ENCODE measurements at regions not wholly inside any gene's neighbourhood (a gene's known extent, or its start where the extent isn't known, plus 50 kb on each side); places are given as distances from the start of the nearest gene placed in this dataset.

GRCh38 chr7:109964780-109965179 lies 1126.1 kb upstream of the LRRN3 start:
- DNase-seq = no peak

GRCh38 chr7:109967406-109967805 lies 1123.5 kb upstream of the LRRN3 start:
- DNase-seq = no peak

DNA sequence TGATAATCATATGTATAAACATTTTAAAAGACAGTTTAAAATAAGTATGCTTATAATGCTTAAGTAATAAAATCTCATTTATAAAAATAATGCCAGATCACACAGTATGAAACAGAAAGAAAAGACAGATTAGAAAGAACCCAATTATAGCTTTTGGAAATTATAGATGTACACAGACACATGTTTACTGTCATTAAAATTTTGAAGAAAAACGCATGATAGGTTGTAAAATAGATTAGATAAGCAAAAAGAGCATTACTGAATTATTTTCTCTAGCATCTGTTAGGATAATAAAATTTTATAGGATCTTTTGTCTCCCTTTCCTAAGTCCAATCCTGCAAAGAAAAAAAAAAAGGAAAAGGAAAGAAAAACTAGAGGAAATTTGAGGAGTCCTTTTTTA lies 1107.3 kb upstream of the LRRN3 start:
- no peak for DNase-seq

- no peak for DNase-seq
These were observed 1106.2 kb upstream of the LRRN3 start for GRCh38 chr7:109984729-109985128.

DNA sequence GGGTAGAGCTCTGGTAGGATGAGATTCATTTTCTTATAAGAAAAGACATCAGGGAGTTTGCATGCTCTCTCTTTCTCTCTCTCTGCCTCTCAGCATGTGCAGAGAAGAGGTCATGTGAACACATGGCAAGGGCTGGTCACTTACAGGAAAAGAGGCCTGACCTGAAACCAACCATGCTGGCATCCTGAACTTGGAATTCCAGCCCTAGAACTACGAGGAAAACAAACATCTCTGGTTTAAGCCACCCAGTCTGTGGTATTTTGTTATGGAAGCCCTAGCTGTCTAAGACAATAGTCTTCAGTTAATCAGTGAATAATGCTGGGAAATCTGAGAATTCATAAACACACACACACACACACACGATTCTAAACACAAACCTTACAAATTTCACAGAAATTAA lies 1104.2 kb upstream of the LRRN3 start:
- no peak for DNase-seq

- no peak for DNase-seq
These were observed 1094.5 kb upstream of the LRRN3 start for GRCh38 chr7:109996411-109996810.

DNA sequence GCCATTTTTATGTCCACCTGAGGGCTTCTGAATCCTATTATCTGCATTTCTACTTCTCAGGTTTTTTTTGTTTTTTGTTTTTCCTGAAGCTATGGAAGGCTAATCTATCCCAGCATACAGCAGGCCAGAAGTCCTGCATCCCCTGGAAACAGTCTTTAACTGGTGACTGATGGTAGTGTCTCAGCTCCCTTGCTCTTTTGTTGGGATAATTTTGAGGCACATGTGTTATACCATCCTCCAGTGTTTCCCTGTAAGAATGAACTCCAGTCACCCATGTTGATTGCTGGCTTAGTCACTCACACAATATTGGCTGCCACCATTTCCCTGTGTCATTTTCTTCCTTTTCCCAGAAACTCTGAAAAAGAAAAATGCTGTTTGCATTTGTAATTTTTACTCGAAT lies 1094.0 kb upstream of the LRRN3 start:
- DNase-seq = no peak

DNA sequence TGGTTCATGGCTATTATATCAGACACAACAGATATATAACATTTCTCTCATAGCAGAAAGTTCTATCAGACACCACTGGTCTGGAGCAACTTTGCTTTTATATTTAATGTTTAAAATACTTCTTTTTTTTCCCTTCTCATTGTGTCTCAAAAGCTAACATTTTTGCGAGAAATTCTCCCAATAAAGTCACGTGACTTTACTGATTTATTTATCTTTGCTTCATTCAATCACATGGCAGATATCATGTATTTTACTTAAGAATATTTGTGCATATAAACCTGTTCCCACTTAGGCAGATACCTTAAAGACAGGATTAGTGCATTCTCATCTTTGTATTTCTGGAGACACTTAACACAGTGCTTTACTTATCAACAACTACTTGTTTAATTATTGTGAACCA lies 1093.1 kb upstream of the LRRN3 start:
- DNase-seq = no peak

GRCh38 chr7:110001254-110001938 lies 1089.5 kb upstream of the LRRN3 start:
- DNase-seq = no peak

DNA sequence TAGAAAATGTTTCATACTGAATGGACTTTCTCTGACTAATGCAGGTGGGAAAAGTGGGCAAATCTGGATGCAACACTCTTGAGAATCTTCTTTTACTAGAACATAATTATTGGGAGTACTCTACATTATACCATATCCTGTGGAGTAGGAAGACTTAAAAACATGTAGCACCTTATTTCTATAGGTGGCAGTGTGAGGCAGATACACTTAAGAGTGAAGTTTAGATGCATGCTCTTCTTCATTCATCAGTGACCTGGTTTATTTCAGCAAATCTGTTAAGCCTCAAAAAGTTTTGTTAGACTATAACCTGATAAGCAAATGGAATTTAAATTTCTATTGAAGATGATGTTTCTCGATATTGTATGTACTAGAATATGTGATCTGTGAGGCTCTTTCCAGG lies 1087.1 kb upstream of the LRRN3 start:
- DNase-seq = no peak

GRCh38 chr7:110007320-110008063 lies 1083.4 kb upstream of the LRRN3 start:
- DNase-seq = no peak

DNA sequence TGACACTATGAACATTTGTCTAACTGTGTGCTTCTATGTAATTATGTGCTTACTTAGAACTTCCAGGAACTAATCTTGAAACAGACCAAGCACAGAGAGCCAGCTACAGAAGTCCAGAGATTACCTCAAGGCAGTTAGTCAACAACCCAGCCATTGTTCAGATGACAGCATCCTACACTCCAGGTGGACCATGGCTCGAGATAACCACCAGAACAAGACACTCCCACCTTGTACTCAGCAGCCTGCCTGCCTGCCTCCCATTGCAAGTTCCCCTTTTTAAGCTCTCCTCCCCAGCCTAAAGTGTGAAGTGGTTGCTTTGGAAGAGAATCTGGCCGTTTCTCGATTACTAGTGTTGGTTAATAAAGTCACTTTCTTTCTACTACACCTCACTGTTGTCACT lies 1080.6 kb upstream of the LRRN3 start:
- no peak for DNase-seq

GRCh38 chr7:110017405-110017804 lies 1073.5 kb upstream of the LRRN3 start:
- DNase-seq = no peak

GRCh38 chr7:110027385-110027784 lies 1063.5 kb upstream of the LRRN3 start:
- no peak for DNase-seq

GRCh38 chr7:110043519-110043918 lies 1047.4 kb upstream of the LRRN3 start:
- DNase-seq = no peak

DNA sequence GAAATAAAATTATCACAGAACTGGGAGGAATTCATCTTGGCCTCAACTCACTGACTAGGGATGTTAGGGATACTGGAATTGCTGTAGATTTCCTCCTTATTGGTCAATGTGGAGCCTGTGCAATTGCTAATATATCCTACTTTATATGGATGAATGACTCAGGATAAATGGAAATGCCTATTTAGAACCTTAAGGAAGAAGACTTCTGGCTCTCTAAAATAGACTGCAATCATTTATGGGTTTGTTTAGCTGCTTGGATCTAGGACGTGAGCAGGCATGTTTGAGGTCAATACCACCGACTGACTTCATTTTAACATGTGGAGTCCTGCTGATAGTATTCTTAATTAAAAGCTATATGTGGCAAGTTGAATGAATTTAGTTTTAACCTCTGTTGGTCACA lies 1040.1 kb upstream of the LRRN3 start:
- no peak for DNase-seq

GRCh38 chr7:110051372-110051771 lies 1039.6 kb upstream of the LRRN3 start:
- DNase-seq = no peak

GRCh38 chr7:110056331-110056730 lies 1034.6 kb upstream of the LRRN3 start:
- DNase-seq = no peak

DNA sequence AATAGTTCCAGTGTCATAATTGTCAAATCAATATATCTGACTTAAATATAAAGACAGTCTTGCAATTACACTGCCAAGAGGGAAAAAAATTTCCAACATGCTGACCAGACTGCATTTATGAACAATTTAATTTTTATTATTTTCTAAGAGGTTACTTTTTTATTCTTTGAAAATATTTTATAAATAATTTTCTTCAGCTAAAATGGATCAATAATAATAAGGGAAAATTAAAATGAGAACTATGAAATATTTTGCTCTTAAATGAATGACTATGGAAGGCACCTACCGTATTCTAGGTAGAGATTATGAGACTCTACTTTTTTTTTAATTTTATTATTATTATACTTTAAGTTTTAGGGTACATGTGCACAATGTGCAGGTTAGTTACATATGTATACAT lies 1032.5 kb upstream of the LRRN3 start:
- no peak for DNase-seq

DNA sequence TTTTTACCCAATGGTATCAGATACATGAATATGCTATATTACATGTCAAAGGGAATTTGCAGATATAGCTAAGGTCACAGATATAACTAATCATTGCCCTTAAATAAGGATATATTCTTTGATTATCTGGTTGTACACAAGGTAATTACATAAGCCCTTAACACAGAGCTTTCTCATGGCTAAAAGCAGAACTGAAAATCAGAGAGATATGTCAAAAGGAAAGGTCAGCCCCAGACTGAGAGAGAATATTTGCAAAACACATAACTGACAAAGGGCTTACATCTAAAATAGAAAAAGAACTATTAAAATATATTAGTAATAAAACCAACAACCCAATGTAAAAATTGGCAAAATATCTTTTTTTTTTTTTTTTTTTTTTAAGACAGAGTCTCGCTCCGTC lies 1029.5 kb upstream of the LRRN3 start:
- no peak for DNase-seq

DNA sequence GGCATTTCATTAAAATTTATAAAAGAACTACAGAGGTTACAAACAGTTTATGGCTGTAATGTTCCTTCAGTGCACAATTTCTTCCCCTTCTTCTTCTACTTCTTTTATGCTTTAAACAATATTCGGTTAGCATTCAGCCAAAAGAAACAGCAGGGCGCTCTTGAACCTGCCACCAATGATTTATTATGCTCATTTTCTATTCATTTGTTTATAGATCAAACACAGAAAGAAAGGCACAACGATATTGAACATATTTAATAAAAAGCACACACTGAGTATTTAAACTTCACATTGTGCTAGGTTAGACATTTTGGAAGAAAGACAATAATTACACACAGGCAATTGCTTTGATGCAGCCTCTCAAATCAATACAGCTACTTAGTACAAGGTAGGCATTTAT lies 1025.8 kb upstream of the LRRN3 start:
- no peak for DNase-seq

DNA sequence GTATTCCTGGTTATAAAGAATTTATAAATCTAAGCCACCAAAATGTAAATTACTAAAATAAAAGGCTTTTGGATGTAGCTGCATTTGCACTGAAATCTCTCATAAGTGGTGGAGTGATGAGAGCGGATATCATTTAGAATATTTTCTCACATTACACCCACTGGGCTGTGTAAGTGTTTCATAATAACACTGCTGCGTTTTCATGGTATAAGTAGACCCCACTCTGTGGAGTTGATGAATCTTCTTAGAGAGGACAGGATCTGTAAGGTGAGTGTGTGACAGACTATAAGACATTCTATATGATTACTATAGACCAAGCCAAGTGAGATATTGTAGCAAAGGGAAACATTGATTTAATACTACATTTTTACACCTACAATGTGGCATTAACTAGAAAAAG lies 1024.1 kb upstream of the LRRN3 start:
- DNase-seq = no peak

GRCh38 chr7:110071192-110071591 lies 1019.7 kb upstream of the LRRN3 start:
- DNase-seq = no peak

GRCh38 chr7:110075450-110075849 lies 1015.5 kb upstream of the LRRN3 start:
- no peak for DNase-seq

GRCh38 chr7:110076194-110076593 lies 1014.7 kb upstream of the LRRN3 start:
- no peak for DNase-seq

All from stimulated activated naive CD4-positive, alpha-beta T cell (primary cell).